GM23338 (cell line): ENCODE measurements at regions not wholly inside any gene's neighbourhood (a gene's known extent, or its start where the extent isn't known, plus 50 kb on each side); places are given as distances from the start of the nearest gene placed in this dataset.

Source experiments
- ATAC-seq: fragments of 200-7000 bp; cut with Tn5 transposase; 3 replicates; pipeline ENCODE4 v1.9.1; 2020
- DNase-seq: peaks from one replicate; pipeline ENCODE4 v3.0.0-alpha.2; 2015; ENCODE audit warnings: low spot score
- H2AFZ ChIP-seq: fragments of 200-600 bp; sonication (generic); 2 replicates; pipeline ENCODE4 v1.8.0; 2016; ENCODE audit warnings: antibody characterized with exemption, mild to moderate bottlenecking, moderate library complexity
- H3F3A ChIP-seq: fragments of 200-600 bp; sonication (generic); replicated peaks from 2 replicates; pipeline ENCODE4 v1.8.0; 2017; ENCODE audit warnings: antibody characterized with exemption, mixed run types, low read depth
- H3K27ac ChIP-seq: fragments of 200-600 bp; sonication (generic); 2 replicates; pipeline ENCODE4 v1.6.1; 2016; ENCODE audit warnings: low read depth
- H3K27me3 ChIP-seq: fragments of 200-600 bp; sonication (generic); 2 replicates; pipeline ENCODE4 v1.8.0; 2016; ENCODE audit warnings: mild to moderate bottlenecking, mixed run types, moderate library complexity; ENCODE audit not compliant: insufficient read depth
- H3K36me3 ChIP-seq: fragments of 200-600 bp; sonication (generic); 2 replicates; pipeline ENCODE4 v1.8.0; 2016; ENCODE audit warnings: mild to moderate bottlenecking; ENCODE audit not compliant: insufficient read depth
- H3K4me1 ChIP-seq: fragments of 200-600 bp; sonication (generic); 2 replicates; pipeline ENCODE4 v1.8.0; 2016; ENCODE audit warnings: mild to moderate bottlenecking, moderate library complexity; ENCODE audit not compliant: insufficient read depth
- H3K4me2 ChIP-seq: fragments of 200-600 bp; sonication (generic); 2 replicates; pipeline ENCODE4 v1.7.1; 2017; ENCODE audit warnings: mixed run types
- H3K4me3 ChIP-seq: fragments of 200-600 bp; sonication (generic); 2 replicates; pipeline ENCODE4 v1.6.1; 2016; ENCODE audit warnings: mixed run types
- H3K79me2 ChIP-seq: fragments of 200-600 bp; sonication (generic); replicated peaks from 2 replicates; pipeline ENCODE4 v1.8.0; 2017; ENCODE audit warnings: mild to moderate bottlenecking; ENCODE audit not compliant: insufficient read depth
- H3K9me2 ChIP-seq: fragments of 200-600 bp; sonication (generic); 2 replicates; pipeline ENCODE4 v1.8.0; 2017; ENCODE audit not compliant: insufficient read depth
- H4K20me1 ChIP-seq: fragments of 200-600 bp; sonication (generic); replicated peaks from 2 replicates; pipeline ENCODE4 v1.8.0; 2017; ENCODE audit warnings: mild to moderate bottlenecking; ENCODE audit not compliant: insufficient read depth
- H3K27ac Mint-ChIP-seq: 2 replicates; pipeline ENCODE4 v1.8.0; 2020; ENCODE audit warnings: inconsistent platforms, mild to moderate bottlenecking, moderate library complexity, mixed read lengths
- H3K27me3 Mint-ChIP-seq: 3 replicates; pipeline ENCODE4 v1.8.0; 2022; ENCODE audit warnings: low read depth, mild to moderate bottlenecking, moderate library complexity, mixed read lengths, inconsistent platforms; ENCODE audit not compliant: insufficient read depth, poor library complexity
- H3K36me3 Mint-ChIP-seq: 3 replicates; pipeline ENCODE4 v1.8.0; 2021; ENCODE audit warnings: low read depth, mild to moderate bottlenecking, inconsistent platforms, moderate library complexity, mixed read lengths
- H3K4me1 Mint-ChIP-seq: 3 replicates; pipeline ENCODE4 v1.8.0; 2020; ENCODE audit warnings: mild to moderate bottlenecking, inconsistent platforms, mixed read lengths
- H3K4me3 Mint-ChIP-seq: 3 replicates; pipeline ENCODE4 v1.8.0; 2021; ENCODE audit warnings: moderate library complexity, mild to moderate bottlenecking, inconsistent platforms, mixed read lengths
- H3K9me3 Mint-ChIP-seq: 3 replicates; pipeline ENCODE4 v1.8.0; 2020; ENCODE audit warnings: moderate library complexity, mild to moderate bottlenecking, inconsistent platforms, mixed read lengths
- CTCF ChIP-seq, 2 experiments: fragments of 200-600 bp in 1 of 2; sonication (generic) in 1 of 2; conservative IDR thresholded peaks; 2 replicates each; pipeline versions ENCODE4 v1.5.1 to v1.6.1; 2016 to 2017; ENCODE audit warnings: antibody characterized with exemption in 2 of 2, low read depth in 2 of 2, mild to moderate bottlenecking in 2 of 2, moderate library complexity in 1 of 2
- EZH2 ChIP-seq: fragments of 200-600 bp; sonication (generic); IDR thresholded peaks from one replicate; pipeline ENCODE4 v1.8.0; 2017; ENCODE audit warnings: antibody characterized with exemption, mild to moderate bottlenecking, low read depth; ENCODE audit not compliant: unreplicated experiment
- EZH2phosphoT487 ChIP-seq: fragments of 200-600 bp; sonication (generic); IDR thresholded peaks from one replicate; pipeline ENCODE4 v1.8.1; 2018; ENCODE audit warnings: antibody characterized with exemption; ENCODE audit not compliant: unreplicated experiment
- JUNB ChIP-seq: IDR thresholded peaks from one replicate; pipeline ENCODE4 v1.6.1; 2016; ENCODE audit warnings: antibody characterized with exemption; ENCODE audit not compliant: unreplicated experiment
- NANOG ChIP-seq: IDR thresholded peaks from 2 replicates; pipeline ENCODE4 v1.6.1; 2016; ENCODE audit warnings: antibody characterized with exemption, borderline replicate concordance
- POLR2AphosphoS5 ChIP-seq: IDR thresholded peaks from 2 replicates; pipeline ENCODE4 v1.6.1; 2016; ENCODE audit warnings: antibody characterized with exemption, low read depth
- REST ChIP-seq: IDR thresholded peaks from one replicate; pipeline ENCODE4 v1.6.1; 2018; ENCODE audit warnings: antibody characterized with exemption; ENCODE audit not compliant: unreplicated experiment
- ZNF114 ChIP-seq: fragments of 250-450 bp; sonication (Bioruptor Pico); IDR thresholded peaks from 2 replicates; pipeline ENCODE4 v1.5.0; 2020; ENCODE audit warnings: mild to moderate bottlenecking, moderate library complexity
- ZNF331 ChIP-seq: fragments of 250-450 bp; sonication (Bioruptor Pico); IDR thresholded peaks from 2 replicates; pipeline ENCODE4 v1.5.0; 2020; ENCODE audit warnings: low read depth, mild to moderate bottlenecking, moderate library complexity
- ZNF462 ChIP-seq: fragments of 250-450 bp; sonication (Bioruptor Pico); IDR thresholded peaks from 2 replicates; pipeline ENCODE4 v1.5.0; 2020; ENCODE audit warnings: mild to moderate bottlenecking, moderate library complexity

- H3K4me3 ChIP-seq, result no peak overlapping the region
- TF ChIP-seq EZH2 (no peak), EZH2phosphoT487 (no peak), ZNF462 (CRISPR knock-in tag) (no peak), REST (no peak), CTCF (conservative IDR thresholded peaks at IDR 0.05; ENCODE audit: low read depth in 2 of 2) (no peak), JUNB (no peak), NANOG (no peak), POLR2AphosphoS5 (no peak), ZNF331 (CRISPR knock-in tag) (no peak), ZNF114 (CRISPR knock-in tag) (no peak)
- H3K9me2 ChIP-seq, result no peaks in the 10 kb centered on the region
- H3K36me3 Mint-ChIP-seq, result no peaks in the 10 kb centered on the region
- H3K27ac ChIP-seq, result no peak overlapping the region
- ATAC-seq, result no peak; the same call in 2 of the 3 replicates
- H3F3A ChIP-seq, result no peaks in the 10 kb centered on the region
- H3K27me3 Mint-ChIP-seq, result peaks cover 1% of the 10 kb centered on the region
- DNase-seq, result no peak
- no peak overlapping the region for H3K27ac Mint-ChIP-seq
- no peaks in the 10 kb centered on the region for H4K20me1 ChIP-seq
- no peaks in the 10 kb centered on the region for H3K36me3 ChIP-seq
- H2AFZ ChIP-seq, result no peak overlapping the region
- peaks cover 11% of the 10 kb centered on the region for H3K4me1 Mint-ChIP-seq
- no peak overlapping the region for H3K4me3 Mint-ChIP-seq
- no peaks in the 10 kb centered on the region for H3K4me1 ChIP-seq
- no peaks in the 10 kb centered on the region for H3K79me2 ChIP-seq
- H3K27me3 ChIP-seq, result no peaks in the 10 kb centered on the region
- H3K9me3 Mint-ChIP-seq, result no peaks in the 10 kb centered on the region
- H3K4me2 ChIP-seq, result no peak overlapping the region
Observed at GRCh38 chr2:395886-396285, 108.0 kb upstream of the ALKAL2 start.
